BLaER1 treated with 17β-estradiol and CSF1 and Interleukin-3, amounts not matched to agents 10 nM and 100 nM (cell line): ENCODE measurements at regions not wholly inside any gene's neighbourhood (a gene's known extent, or its start where the extent isn't known, plus 50 kb on each side); places are given as distances from the start of the nearest gene placed in this dataset.
A peak's percentile ranks its signal among the peaks of the same experiment; 100 is the strongest.

Source experiments
- H3K27ac ChIP-seq, 11 experiments: shearing (Covaris generic); formaldehyde crosslinking; 2 replicates each; pipeline ENCODE4 v1.8.1; 2022
- H3K27me3 ChIP-seq, 11 experiments: shearing (Covaris generic); formaldehyde crosslinking; 2 replicates each; pipeline ENCODE4 v1.8.1; 2022
- H3K36me3 ChIP-seq, 11 experiments: shearing (Covaris generic); formaldehyde crosslinking; 2 replicates each; pipeline ENCODE4 v1.8.1; 2022
- H3K4me1 ChIP-seq, 10 experiments: shearing (Covaris generic); formaldehyde crosslinking; 2 replicates each; pipeline ENCODE4 v1.8.1; 2022
- H3K4me2 ChIP-seq, 11 experiments: shearing (Covaris generic); formaldehyde crosslinking; 2 replicates each; pipeline ENCODE4 v1.8.1; 2022
- H3K4me3 ChIP-seq, 10 experiments: shearing (Covaris generic); formaldehyde crosslinking; 2 replicates each; pipeline ENCODE4 v1.8.1; 2022
- H3K9ac ChIP-seq, 11 experiments: shearing (Covaris generic); formaldehyde crosslinking; 2 replicates each; pipeline ENCODE4 v1.8.1; 2022
- H3K9me3 ChIP-seq, 11 experiments: shearing (Covaris generic); formaldehyde crosslinking; replicated peaks in 1 of 11; 2 replicates each; pipeline ENCODE4 v1.8.1; 2022
- H4K20me1 ChIP-seq, 11 experiments: shearing (Covaris generic); formaldehyde crosslinking; 2 replicates each; pipeline ENCODE4 v1.8.1; 2022
- Cebpa-rat ChIP-seq, 11 experiments: shearing (Covaris generic); IDR thresholded peaks; 2 replicates each; pipeline ENCODE4 v1.8.1; 2022

- peaks cover 0 to 41% (median 37%) of the 10 kb centered on the region in 10 experiments; a peak in 17 of 20 replicates for H3K4me1 ChIP-seq
- H3K27ac ChIP-seq = no peak overlapping the region
- peaks cover 0 to 5% (median 0%) of the 10 kb centered on the region in 11 experiments; a peak in 6 of 22 replicates for H4K20me1 ChIP-seq
- TF ChIP-seq Cebpa-rat (IDR thresholded peaks at IDR 0.05) = no peak
- H3K27me3 ChIP-seq = no peaks in the 10 kb centered on the region
- H3K4me2 ChIP-seq = peak overlapping the region in 2 of 11 experiments; percentile 73 to 84; a peak in 1 of 22 replicates
- no peak overlapping the region for H3K9ac ChIP-seq
- H3K9me3 ChIP-seq = no peaks in the 10 kb centered on the region
- H3K36me3 ChIP-seq = no peaks in the 10 kb centered on the region
- no peak overlapping the region for H3K4me3 ChIP-seq
These were observed 121.8 kb upstream of the WNT4 start for GRCh38 chr1:22264464-22265341.

GRCh38 chr1:22266141-22266540 lies 123.2 kb upstream of the WNT4 start:
- Histone ChIP-seq H3K9me3 (no peaks in the 10 kb centered on the region), H3K27me3 (no peaks in the 10 kb centered on the region), H3K9ac (no peak overlapping the region), H3K27ac (no peak overlapping the region), H3K4me1 (peaks cover 0 to 37% (median 30%) of the 10 kb centered on the region in 10 experiments; a peak in 17 of 20 replicates), H3K4me3 (no peak overlapping the region), H3K4me2 (no peak overlapping the region), H3K36me3 (no peaks in the 10 kb centered on the region), H4K20me1 (peaks cover 0 to 5% (median 0%) of the 10 kb centered on the region in 11 experiments; a peak in 7 of 22 replicates)
- no peak for TF ChIP-seq Cebpa-rat (IDR thresholded peaks at IDR 0.05)

- H3K9me3 ChIP-seq = no peaks in the 10 kb centered on the region
- H3K4me2 ChIP-seq = no peak overlapping the region
- no peak overlapping the region for H3K27ac ChIP-seq
- no peak overlapping the region for H3K4me3 ChIP-seq
- no peaks in the 10 kb centered on the region for H3K36me3 ChIP-seq
- TF ChIP-seq Cebpa-rat (IDR thresholded peaks at IDR 0.05) = no peak
- no peaks in the 10 kb centered on the region for H3K27me3 ChIP-seq
- peaks cover 0 to 5% (median 0%) of the 10 kb centered on the region in 11 experiments; a peak in 5 of 22 replicates for H4K20me1 ChIP-seq
- peaks cover 0 to 31% (median 24%) of the 10 kb centered on the region in 10 experiments; a peak in 17 of 20 replicates for H3K4me1 ChIP-seq
- no peak overlapping the region for H3K9ac ChIP-seq
These were observed 124.7 kb upstream of the WNT4 start for GRCh38 chr1:22267413-22268175.

GRCh38 chr1:22268327-22268726 lies 125.4 kb upstream of the WNT4 start:
- Histone ChIP-seq H3K9ac (no peak overlapping the region), H3K4me1 (peaks cover 0 to 24% (median 17%) of the 10 kb centered on the region in 10 experiments; a peak in 14 of 20 replicates), H3K36me3 (no peaks in the 10 kb centered on the region), H3K9me3 (no peaks in the 10 kb centered on the region), H3K27ac (no peak overlapping the region), H3K4me3 (no peak overlapping the region), H4K20me1 (peaks cover 0 to 5% (median 0%) of the 10 kb centered on the region in 11 experiments; a peak in 5 of 22 replicates), H3K27me3 (no peaks in the 10 kb centered on the region), H3K4me2 (no peak overlapping the region)
- no peak for TF ChIP-seq Cebpa-rat (IDR thresholded peaks at IDR 0.05)

- H3K4me2 ChIP-seq = peak overlapping the region in 6 of 11 experiments; percentile 19 to 55 (median 34); a peak in 7 of 22 replicates
- peaks cover 0 to 5% (median 0%) of the 10 kb centered on the region in 11 experiments; a peak in 3 of 22 replicates for H4K20me1 ChIP-seq
- peaks cover 0 to 17% (median 7%) of the 10 kb centered on the region in 10 experiments; a peak in 11 of 20 replicates for H3K4me1 ChIP-seq
- H3K27ac ChIP-seq = no peak overlapping the region
- H3K4me3 ChIP-seq = no peak overlapping the region
- no peaks in the 10 kb centered on the region for H3K9me3 ChIP-seq
- H3K9ac ChIP-seq = no peak overlapping the region; a peak in 1 of 22 replicates
- H3K27me3 ChIP-seq = no peaks in the 10 kb centered on the region
- H3K36me3 ChIP-seq = no peaks in the 10 kb centered on the region
- no peak for TF ChIP-seq Cebpa-rat (IDR thresholded peaks at IDR 0.05)
These were observed 129.2 kb upstream of the WNT4 start for GRCh38 chr1:22271847-22272801.

- no peak for TF ChIP-seq Cebpa-rat (IDR thresholded peaks at IDR 0.05)
- Histone ChIP-seq H3K9me3 (no peaks in the 10 kb centered on the region), H3K27ac (no peak overlapping the region), H3K27me3 (no peaks in the 10 kb centered on the region), H3K4me3 (no peak overlapping the region), H3K9ac (no peak overlapping the region), H3K4me2 (no peak overlapping the region), H3K4me1 (peaks cover 0 to 17% (median 7%) of the 10 kb centered on the region in 10 experiments; a peak in 11 of 20 replicates), H3K36me3 (no peaks in the 10 kb centered on the region), H4K20me1 (no peaks in the 10 kb centered on the region; a peak in 2 of 22 replicates)
These were observed 131.1 kb upstream of the WNT4 start for GRCh38 chr1:22273686-22274681.

- Histone ChIP-seq H3K4me2 (no peak overlapping the region), H3K9ac (no peak overlapping the region), H3K4me1 (peaks cover 0 to 17% (median 7%) of the 10 kb centered on the region in 10 experiments; a peak in 11 of 20 replicates), H3K27ac (no peak overlapping the region), H3K27me3 (no peaks in the 10 kb centered on the region), H3K36me3 (no peaks in the 10 kb centered on the region), H4K20me1 (no peaks in the 10 kb centered on the region; a peak in 2 of 22 replicates), H3K9me3 (peaks cover 0 to 7% (median under 1%) of the 10 kb centered on the region in 11 experiments; a peak in 6 of 22 replicates), H3K4me3 (no peak overlapping the region)
- TF ChIP-seq Cebpa-rat (IDR thresholded peaks at IDR 0.05) = no peak
These were observed 132.3 kb upstream of the WNT4 start for GRCh38 chr1:22275167-22275566.
